ENCODE measurements at regions not wholly inside any gene's neighbourhood (a gene's known extent, or its start where the extent isn't known, plus 50 kb on each side); places are given as distances from the start of the nearest gene placed in this dataset.

DNA sequence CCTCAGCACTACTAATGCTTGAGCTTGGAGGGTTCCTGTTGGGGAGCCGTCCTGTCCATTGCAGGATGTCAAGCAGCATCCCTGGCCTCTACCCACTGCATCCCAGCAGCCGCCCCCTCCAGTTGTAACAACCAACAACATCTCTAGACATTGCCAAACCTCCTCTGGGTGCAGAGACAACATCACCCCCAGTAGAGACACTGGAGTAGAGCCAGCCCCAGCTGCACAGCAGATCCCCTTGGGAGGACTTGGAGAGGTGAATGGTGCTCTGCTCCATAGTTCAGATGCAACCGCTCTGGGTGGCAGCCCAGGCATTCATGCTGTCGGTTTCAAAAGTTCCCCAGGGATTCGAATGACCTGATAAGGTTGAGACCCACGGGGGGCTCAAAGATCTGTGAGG lies 259.0 kb downstream of the MN1 start:
- H3K4me3 ChIP-seq (ENCODE audit: control insufficient read depth, low read depth, low read length), result no peak overlapping the region
- TF ChIP-seq, protein P1, sequence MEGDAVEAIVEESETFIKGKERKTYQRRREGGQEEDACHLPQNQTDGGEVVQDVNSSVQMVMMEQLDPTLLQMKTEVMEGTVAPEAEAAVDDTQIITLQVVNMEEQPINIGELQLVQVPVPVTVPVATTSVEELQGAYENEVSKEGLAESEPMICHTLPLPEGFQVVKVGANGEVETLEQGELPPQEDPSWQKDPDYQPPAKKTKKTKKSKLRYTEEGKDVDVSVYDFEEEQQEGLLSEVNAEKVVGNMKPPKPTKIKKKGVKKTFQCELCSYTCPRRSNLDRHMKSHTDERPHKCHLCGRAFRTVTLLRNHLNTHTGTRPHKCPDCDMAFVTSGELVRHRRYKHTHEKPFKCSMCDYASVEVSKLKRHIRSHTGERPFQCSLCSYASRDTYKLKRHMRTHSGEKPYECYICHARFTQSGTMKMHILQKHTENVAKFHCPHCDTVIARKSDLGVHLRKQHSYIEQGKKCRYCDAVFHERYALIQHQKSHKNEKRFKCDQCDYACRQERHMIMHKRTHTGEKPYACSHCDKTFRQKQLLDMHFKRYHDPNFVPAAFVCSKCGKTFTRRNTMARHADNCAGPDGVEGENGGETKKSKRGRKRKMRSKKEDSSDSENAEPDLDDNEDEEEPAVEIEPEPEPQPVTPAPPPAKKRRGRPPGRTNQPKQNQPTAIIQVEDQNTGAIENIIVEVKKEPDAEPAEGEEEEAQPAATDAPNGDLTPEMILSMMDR (conservative IDR thresholded peaks at IDR 0.05; ENCODE audit: control insufficient read depth, insufficient read depth, low read depth, low read length), result no peak
- no peak for DNase-seq (ENCODE audit: low read depth)

DNA sequence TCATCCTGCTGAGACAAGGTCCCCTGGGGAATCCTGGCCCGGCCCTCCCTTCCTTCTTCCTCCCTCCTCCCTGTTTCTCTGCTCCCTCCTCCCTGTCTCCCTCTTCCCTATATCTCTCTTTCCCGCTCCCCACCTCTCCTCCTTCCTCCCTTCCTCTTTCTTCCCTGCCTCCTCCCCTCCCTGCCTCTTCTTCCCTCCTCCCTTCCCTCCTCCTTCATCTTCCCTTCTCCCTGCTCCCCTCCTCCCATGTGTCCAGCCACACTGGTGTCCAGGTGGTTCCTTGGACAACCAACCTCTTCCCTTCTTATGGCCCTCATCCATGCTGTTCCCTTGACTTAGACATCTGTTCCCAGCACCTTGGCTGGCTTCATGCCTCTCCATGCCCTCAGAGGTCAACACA lies 258.1 kb downstream of the MN1 start:
- DNase-seq (ENCODE audit: low read depth), result no peak
- TF ChIP-seq, protein P1 (conservative IDR thresholded peaks at IDR 0.05; ENCODE audit: control insufficient read depth, insufficient read depth, low read depth, low read length), result no peak
- H3K4me3 ChIP-seq (ENCODE audit: control insufficient read depth, low read depth, low read length), result no peak overlapping the region

DNA sequence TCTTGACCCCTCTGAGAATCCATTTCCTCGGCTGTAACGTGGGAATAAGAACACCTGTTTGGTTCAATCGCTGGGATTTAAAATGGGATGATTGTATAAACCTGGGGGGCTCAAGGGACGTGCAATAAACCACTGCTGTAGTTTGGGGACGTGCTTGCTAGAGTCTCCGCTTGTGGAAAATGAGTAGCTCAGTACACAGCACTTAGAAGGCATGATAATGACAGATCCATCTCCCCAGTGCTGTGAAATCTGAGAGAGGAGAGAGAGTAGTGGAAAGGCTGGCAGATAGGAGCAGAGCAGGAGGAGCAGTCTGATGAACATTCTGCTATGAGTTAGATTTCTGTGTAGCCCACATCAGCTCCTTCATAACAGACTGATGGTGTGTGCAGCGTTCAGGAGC lies 256.5 kb downstream of the MN1 start:
- no peak for DNase-seq (ENCODE audit: low read depth)
- H3K4me3 ChIP-seq (ENCODE audit: control insufficient read depth, low read depth, low read length), result no peak overlapping the region
- TF ChIP-seq, protein P1 (conservative IDR thresholded peaks at IDR 0.05; ENCODE audit: control insufficient read depth, insufficient read depth, low read depth, low read length), result no peak

DNA sequence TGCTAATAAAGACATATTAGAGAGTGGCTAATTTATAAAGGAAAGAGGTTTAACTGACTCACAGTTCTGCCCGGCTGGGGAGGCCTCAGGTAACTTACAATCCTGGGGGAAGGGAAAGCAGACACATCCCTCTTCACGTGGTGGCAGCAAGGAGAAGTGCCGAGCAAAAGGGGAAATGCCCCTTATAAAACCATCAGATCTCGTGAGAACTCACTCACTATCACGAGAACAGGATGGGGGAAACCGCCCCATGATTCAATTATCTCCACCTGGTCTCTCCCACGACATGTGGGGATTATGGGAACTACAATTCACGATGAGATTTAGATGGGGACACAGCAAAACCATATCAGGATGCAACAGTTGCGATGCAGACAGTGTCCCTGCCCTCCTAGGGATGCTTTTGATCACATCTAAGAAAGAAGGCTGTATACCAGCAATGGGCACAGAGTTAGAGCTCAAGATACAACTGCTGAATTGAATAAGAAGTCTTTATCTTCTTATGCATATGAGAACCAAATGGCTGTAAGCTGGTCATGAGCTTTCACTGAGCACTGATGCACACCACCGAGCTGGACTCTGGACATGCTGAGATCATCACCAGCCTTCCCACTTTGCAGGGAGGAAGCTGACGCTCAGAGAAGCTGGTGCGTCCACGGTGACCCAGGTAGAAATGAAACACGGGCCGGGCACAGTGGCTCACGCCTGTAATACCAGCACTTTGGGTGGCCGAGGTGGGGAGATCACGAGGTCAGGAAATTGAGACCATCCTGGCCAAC lies 255.2 kb downstream of the MN1 start:
- TF ChIP-seq, protein P1 (conservative IDR thresholded peaks at IDR 0.05; ENCODE audit: control insufficient read depth, insufficient read depth, low read depth, low read length), result no peak
- no peak overlapping the region for H3K4me3 ChIP-seq (ENCODE audit: control insufficient read depth, low read depth, low read length)
- DNase-seq (ENCODE audit: low read depth), result no peak

DNA sequence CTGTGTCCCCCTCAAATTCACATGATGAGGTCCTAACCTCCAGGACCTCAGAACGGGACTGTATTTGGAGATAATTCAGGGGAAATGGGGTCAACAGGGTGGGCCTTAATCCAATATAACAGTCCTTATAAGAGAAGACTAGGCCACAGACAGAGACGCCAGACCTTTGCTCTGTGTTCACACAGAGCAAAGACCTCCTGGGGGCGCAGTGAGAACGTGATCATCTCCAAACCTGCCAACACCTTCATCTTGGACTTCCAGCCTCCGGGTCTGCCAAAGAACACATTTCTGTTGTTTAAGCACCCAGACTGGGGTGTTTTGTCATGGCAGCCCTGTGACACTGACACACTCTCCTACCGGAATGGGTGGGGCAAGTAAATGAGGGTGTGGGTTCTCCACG lies 250.2 kb downstream of the MN1 start:
- DNase-seq (ENCODE audit: low read depth), result no peak
- no peak overlapping the region for H3K4me3 ChIP-seq (ENCODE audit: control insufficient read depth, low read depth, low read length)
- TF ChIP-seq, protein P1 (conservative IDR thresholded peaks at IDR 0.05; ENCODE audit: control insufficient read depth, insufficient read depth, low read depth, low read length), result no peak

DNA sequence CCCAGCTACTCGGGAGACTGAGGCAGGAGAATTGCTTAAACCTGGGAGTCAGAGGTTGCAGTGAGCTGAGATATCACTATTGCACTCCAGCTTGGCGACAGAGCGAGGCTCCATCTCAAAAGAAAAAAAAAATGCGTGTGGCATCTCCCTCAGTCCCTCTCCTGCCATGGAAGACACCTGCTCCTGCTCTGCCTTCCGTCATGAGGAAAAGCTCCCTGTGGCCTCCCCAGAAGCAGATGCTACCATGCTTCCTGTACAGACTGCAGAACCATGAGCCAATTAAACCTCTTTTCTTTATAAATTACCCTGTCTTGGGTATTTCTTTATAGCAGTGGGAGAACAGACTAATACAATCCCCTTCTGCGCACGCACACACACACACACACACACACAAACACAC lies 249.4 kb downstream of the MN1 start:
- no peak overlapping the region for H3K4me3 ChIP-seq (ENCODE audit: control insufficient read depth, low read depth, low read length)
- no peak for DNase-seq (ENCODE audit: low read depth)
- TF ChIP-seq, protein P1 (conservative IDR thresholded peaks at IDR 0.05; ENCODE audit: control insufficient read depth, insufficient read depth, low read depth, low read length), result no peak

All from fibroblast of mammary gland (primary cell).